GM21717 (cell line): ENCODE measurements at regions not wholly inside any gene's neighbourhood (a gene's known extent, or its start where the extent isn't known, plus 50 kb on each side); places are given as distances from the start of the nearest gene placed in this dataset.
"Not testable (repeated sequence)": the region's sequence is repeated elsewhere in the genome, so short reads cannot be mapped to it uniquely, and the experiment has no call there.

Experiments
- ATAC-seq: cut with Tn5 transposase; IDR thresholded peaks from one replicate; pipeline ENCODE4 v1.9.1; 2021; ENCODE audit warnings: mild to moderate bottlenecking, moderate library complexity; ENCODE audit not compliant: unreplicated experiment

DNA sequence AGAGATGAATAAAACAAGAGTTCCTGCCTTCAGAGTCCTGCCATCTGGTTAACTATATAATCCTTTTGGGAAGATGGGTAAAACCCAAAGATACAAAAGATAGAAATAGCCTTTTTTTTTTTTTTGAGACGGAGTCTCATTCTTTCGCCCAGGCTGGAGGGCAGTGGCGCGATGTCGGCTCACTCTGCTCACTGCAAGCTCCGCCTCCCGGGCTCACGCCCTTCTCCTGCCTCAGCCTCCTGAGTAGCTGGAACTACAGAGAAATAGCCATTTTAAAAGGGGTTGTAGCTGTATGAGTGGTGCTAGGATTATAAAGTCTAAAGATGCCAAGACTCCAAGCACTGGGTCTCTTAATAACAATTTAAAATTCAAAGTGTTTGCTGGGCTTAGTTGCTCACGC, 97.2 kb downstream of the KDR start:
- no peak for ATAC-seq

DNA sequence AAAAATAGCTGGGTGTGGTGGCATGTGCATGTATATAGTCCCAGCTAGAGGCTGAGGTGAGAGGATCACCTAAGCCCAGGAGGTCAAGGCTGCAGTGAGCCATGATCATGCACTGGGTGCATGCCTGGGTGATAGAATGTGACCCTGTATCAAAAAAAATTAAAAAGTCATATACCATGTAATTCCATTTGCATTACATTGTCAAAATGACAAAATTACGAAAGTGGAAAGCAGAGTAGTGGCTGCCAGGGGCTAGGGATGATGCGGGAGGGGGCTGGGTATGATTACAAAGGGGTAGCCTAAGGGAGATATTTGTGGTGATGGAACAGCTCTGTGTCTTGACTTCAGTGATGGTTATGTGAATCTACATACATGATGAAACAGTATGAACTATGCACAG, 97.8 kb downstream of the KDR start:
- ATAC-seq: no peak

DNA sequence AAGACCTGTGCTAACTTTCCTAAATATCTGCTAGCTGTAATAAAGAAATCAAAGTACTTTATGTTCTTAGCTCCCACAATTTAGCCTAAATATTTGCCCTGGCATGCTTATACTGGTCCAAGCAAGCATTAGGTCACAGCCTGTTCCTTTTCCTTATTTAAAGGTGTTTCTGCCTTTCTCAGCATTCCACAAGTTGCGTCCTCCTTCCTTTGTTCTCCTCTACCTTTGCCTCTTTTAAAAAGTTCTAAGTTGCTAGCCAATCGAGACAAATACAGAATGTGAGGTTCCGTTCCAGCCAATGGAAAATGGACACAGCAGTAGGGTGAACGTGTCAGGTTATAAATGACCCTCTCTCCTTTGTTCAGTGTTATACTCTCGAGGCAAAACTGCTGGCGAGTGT, 99.9 kb downstream of the KDR start:
- not testable (repeated sequence) for ATAC-seq

DNA sequence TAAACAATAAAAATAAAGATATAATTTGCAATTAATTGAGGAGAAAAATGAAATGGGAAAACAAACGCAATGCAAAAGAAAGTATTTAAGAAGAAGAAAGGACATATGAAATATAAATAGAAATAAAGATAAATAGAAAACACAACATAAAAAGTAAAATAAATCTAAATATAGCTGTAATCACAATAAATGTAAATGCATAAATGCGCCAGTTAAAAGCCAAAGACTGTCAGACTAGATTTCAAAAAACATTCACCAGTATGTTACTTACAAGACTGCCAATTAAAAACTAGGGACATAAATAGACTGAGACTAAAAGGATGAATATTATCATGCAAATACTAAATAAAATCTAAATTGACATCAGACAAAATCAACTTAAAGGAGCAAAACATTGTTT, 102.4 kb downstream of the KDR start:
- ATAC-seq: no peak

DNA sequence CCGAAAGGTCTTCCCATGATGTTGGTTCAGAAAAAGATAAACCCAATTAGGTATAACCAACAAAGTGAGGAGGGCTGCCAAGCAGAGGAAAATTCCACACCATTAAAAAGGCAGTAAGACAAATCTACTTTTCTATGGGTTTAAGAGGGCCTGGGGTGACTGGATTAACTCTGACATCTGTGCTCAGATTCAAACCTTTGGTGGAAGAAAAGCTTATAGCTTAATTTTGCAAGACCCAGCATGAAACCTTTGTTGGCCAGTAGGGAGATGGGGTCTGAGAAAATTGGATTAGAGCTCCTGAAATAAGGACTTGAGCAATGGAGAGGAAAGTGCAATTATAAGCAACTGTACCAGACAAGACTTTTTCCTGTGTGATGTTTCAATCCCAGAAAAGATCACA, 104.2 kb downstream of the KDR start:
- ATAC-seq: no peak

DNA sequence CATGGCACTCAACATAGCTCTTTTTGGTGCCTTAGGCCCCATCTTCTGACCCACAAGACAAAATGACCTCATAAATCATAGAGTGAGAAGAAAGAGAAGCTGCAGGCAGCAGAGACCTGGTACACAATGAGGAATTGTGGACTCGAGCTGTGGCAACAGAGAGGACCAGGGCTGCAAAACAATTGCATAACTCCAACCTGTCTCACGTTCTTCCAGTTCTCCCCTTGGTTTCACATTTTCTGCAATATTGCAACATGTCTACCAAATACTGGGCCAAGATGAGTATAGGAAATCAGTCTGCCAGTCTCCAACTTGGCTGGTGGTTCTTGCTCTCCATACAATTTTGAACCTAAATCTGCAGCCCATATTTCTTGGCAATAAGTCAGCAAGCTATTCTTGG, 105.3 kb downstream of the KDR start:
- ATAC-seq: no peak

DNA sequence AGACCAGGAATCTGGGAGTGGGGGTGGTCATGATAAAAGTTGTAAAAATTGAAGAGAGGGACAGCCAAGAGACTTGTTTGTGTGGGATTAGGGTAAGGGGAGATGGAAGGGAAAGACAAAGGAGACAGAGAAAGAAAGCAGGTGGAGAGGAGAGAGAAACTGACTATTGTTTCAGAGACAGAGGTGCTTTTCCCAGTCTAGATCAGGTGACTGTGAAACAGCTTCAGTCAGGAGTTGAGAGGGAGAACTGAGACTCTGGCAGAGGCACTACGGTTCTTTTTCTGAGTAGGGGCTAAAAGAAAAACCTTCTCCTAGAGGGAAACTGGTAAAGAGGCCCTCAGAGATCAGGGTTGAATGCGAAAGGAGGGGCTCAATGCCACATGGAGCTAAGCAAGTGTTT, 106.4 kb downstream of the KDR start:
- ATAC-seq: no peak

DNA sequence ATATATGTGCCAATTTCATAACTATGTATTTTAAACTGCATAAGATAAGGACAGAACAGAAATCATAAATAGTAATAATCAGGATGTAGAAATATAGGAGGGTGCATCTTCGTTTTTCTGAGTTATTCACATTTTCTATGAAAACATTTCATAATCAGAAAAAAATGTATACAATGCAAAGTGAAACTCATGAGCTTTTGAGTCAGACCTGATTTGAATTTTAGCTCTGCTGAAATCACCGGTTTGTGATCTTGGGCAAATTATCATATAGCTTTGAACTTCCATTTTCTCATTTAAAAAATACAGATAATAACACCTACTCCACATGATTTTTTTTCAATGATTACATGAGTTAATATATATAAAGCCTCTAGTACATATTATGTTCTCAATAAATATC, 106.9 kb downstream of the KDR start:
- ATAC-seq: no peak

DNA sequence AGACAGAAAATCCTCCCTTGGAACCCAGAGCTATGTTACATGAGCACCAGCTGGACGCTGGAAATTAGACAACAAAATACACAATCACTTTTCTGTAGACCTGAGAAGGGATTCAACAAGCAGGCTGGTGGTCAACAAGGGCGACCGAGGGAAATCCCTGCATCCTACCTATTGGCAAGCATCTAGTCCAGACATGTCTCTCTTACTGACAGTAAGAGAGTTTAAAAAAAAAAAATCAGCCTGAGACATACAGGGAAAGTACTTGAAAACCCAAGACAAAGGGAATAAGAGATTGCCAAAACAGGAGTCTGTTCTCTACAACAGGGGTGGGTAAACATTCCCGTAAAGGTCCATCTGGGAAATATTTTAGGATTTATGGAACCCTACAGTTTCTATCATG, 108.0 kb downstream of the KDR start:
- no peak for ATAC-seq

DNA sequence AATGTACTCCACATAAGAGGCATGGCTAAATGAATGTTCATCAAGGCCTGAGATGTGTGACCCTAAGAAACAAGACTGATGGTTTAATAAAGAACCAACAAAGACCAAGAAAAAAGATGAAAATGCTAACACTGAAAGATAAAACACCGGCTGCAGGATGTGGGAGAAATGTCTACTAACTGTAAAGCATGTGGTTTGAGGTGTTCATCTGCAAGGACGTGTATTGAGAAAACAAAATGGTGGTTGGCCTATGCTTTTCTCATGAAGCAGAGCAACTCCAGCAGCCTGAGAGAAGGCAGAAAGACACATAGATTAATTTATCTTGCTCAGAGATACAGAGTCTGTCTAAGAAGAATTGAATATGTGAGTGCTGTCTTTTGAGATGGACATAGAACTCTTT, 109.3 kb downstream of the KDR start:
- ATAC-seq: no peak

DNA sequence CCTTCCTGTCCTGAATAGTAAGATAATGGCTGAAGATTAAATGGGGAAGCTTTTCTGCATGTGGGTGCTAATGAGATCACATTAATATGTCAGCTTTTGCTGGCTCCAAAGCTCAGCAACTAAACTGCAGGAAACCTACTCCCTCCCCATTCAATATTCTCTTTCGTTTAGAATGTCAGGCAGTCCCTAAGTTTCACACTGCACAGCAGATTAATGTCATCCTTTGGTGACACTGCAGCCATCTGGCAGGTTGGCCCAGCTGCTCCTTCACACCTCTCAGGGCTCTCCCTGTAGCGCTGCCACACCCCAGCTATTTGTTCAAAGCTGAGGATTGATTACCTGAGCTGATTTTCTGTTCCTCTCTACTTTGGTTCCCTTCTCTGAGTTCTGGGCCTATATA, 110.5 kb downstream of the KDR start:
- ATAC-seq: no peak

DNA sequence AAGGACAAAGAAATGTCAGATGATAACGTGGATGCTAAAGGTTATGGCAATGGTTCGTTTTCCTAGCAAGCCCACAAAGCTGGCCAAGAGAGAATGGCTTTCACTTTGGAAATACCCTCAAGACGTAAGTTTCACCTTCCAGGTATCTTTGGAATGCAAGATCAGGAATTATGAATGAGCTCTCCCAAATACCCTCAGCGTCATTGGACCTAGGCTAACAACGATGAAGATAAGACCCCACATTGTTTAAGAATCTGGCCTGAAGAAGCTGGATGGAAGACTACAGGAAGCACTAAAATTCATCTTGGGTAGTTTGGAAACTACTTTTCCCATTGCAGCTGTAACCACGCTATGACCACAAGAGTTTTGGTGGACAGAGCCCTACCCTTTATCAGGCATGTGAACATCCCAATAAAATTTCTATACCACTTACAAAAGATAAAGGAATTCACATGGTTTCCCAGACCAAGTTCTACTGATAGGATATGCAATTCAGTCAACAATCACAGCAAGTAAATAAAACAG, 111.9 kb downstream of the KDR start:
- no peak for ATAC-seq

DNA sequence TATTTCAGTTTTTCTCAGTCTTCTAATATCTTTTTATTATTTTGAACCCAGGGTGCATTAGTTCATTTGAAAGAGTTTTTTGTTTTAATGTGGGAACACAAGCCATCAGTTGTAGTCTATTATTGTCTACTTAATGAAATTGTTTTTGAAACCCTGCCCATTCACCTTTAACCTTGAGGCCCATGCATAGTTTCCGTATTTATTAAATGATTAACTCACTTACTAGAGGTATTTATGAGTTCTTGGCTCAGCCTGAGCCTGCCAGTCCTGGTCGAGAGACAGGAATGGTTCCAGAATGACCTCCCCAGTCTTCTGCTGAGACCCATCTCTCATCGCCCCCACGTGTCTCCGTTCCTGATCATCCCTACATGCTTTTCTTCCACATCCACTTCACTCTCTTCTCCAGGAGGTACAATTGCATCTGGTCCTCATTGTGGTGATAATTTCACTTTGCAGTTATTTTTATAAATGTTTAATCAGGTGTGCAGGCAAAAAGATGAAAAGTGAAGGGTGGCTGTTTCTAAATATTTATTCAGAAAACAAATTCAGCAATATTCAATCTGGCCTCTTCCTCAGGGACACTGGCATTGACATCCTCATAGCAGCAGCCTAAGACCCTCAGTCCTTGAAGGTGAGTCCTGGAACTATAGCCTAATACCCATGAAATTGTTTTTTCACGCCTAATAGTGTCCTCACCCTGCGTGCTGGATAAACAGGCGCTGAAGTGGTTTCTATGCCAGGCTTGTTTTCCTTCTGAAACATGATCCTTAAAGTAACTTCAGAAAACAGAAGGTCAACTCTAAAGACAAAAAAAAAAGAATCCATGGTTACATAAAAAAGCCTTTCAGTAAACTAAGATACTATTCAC, 112.8 kb downstream of the KDR start:
- no peak for ATAC-seq

DNA sequence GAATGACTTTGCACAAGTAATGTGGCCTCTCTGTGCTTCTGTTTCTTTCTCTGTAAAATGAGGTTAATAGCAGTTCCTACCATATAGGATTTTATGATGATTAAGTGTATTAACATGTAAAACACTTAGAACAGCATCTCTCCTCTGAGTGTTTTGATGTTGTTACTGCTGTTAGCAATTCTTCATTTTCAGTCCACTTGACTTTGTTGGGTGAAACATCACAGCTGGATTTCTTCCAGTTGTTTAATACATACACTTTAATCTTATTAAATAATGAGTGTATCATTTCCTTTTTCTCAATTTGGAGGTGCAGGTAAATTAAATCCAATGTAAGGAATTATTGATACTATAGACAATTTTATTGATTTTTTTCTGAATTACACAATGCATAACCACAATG, 113.6 kb downstream of the KDR start:
- ATAC-seq: no peak

DNA sequence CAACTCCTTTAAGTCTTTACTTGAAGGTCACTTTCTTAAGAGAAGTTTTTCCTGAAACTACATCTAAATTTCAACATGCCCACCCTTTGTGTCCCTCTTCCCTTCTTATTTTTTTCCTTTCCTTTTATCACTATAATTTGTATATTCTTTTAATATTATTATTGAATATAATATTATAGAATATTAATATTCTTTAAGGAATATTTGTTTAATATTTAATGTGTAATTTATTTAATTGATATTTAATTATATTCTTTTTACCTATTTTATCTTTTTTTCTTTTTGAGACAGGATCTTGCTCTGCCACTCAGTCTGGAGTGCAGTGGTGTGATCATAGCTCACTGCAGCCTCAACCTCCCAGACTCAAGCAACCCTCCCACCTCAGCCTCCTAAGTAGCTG, 114.8 kb downstream of the KDR start:
- ATAC-seq: no peak

DNA sequence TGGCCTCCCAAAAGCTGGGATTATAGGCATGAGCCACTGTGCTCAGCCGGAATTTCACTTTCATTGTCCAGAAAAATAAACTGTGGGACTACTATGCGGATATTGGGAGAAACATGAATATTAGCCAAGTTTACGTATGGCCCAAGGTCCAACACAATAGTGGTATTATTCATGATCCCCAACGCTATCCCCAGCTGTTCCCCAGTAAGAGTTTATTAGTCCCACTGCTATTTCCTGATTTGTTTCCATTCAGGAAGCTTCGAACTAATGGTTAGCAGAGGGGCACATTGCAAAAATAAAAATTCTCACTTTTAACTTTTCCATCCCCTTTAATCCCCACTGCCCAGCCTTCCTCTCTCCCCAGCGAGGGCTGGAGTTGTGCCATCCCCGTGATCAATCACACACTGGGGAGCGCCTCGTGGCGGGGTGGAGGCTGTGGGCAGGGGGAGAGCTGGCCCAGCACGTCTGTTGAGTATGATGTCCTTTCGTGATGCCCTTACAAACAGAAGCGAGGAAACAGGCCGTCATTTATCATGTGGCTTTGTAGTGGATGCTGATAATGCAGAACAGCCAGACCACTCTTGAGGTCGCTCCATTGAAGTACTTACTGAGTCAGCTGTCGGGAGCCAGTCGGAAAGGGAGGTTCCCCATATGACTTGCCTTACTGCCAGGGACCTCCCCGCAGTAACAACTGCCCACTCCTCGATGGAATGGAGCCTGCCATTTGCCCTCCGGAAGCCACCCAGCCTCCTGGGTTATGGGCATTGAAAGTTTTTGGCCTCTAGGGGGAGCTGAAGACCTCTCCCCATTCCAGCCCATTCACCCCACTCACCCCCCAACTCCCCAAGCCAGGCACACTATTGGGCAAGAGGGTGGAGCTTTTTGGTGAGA, 117.0 kb downstream of the KDR start:
- ATAC-seq: no peak

DNA sequence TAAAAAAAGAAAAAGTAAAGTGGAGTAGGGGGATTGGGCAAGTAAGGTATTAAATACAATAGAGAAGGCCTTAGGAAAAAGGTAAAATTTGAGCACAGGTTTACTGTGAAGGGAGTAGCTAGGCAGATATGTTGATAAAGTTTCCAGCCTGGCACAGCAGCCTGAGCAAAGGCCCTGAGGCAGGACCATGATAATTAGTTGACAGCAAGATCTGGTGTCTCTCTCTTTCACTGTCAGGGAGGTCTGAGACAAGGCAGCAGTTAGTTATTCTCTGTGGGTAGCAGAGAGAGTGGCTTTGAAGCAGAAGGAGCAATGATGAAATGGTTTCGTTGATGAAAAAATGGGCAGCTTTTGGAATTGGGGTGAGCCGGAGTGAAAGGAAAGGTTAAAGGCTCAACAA, 119.5 kb downstream of the KDR start:
- no peak for ATAC-seq

DNA sequence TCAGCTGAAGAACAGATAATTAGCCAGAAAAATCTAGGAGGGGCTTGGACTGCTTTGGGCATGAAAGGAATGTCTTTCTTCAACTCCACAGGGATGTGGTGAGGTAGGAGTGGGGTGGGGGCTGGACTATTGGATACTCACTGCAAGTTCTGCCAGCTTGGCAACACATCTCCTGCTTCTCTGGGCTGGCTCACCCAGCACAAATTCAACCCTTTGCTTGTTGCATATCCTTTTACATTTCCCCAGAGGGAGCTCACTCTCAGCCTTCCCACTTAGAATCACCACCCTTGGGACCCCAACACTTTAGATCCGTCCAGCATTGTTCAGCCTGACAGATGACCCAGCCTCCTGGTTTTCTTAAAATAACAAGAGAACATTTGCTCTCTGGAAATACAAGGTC, 120.6 kb downstream of the KDR start:
- ATAC-seq: no peak

DNA sequence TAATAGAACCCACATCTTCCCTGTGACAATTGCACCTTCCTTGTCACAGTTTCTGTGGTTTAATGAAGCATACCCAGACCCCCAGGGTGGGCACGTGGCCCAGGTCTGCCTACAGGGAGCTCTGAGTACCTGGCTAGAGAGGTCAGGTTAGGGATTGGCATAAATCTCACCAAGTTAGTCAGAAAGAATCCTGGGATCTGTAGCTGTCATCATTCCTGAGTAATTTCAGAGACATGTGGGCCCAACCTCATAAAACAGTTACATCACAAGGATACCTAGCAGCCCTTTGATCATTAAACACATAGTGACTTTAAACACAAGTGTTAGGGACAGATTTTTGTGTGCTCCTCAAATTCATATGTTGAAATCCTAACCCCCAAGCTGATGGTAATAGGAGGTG, 123.0 kb downstream of the KDR start:
- no peak for ATAC-seq

DNA sequence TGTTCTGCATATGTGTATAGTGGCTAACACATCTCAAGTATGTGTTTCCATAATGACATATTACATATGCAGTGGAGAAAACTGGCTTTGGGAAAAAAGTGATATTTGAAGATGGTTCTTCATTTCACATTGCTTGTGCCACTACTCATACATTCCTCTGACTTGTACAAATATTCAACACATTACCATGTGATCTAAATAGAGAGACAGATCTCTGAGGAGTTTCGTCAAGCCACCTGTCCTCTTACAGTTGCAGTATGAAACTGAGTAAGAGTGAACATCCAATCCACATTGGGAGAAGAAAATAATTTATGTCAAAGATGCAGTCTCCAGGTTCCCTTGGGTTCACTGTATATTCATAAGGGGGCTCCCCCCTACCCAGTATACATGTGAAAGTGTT, 123.9 kb downstream of the KDR start:
- no peak for ATAC-seq

DNA sequence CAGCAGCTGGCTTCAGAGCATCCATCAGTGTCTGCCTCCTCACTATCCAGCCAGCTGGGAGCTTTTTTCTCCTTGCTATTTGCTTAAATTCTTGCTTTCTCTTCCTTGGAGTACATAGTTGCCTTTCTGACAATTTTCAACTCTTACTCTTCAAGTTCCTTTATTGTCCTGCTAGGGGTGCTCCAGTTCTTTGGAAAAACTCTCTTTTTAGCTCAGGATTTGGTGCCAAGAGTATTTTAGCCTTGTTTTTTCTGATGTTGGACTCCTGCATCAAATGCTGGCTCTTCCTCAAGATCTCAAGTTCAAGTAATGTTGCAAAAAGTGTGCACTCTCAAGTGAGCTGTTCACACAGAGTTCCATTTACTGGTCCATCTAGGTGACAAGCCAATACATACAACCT, 126.4 kb downstream of the KDR start:
- ATAC-seq: no peak

DNA sequence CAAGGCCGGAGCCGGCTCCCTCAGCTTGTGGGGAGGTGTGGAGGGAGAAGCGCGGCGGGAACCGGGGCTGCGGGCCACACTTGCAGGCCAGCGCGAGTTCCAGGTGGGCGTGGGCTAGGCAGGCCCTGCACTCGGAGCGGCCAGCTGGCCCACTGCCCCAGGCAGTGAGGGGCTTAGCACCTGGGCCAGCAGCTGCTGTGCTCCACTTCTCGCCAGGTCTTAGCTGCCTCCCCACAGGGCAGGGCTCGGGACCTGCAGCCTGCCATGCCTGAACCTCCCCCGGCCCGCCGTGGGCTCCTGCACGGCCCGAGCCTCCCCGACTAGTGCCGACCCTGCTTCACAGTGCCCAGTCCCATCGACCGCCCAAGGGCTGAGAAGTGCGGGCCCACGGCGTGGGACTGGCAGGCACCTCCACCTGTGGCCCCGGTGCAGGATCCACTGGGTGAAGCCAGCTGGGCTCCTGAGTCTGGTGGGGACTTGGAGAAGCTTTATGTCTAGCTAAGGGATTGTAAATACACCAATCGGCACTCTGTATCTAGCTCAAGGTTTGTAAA, 131.8 kb downstream of the KDR start:
- ATAC-seq: not testable (repeated sequence)
